H1 (cell line): ENCODE measurements at regions not wholly inside any gene's neighbourhood (a gene's known extent, or its start where the extent isn't known, plus 50 kb on each side); places are given as distances from the start of the nearest gene placed in this dataset.

Experiments
- CHD2 ChIP-seq: IDR thresholded peaks from 2 replicates; pipeline ENCODE4 v1.6.1; 2012; ENCODE audit warnings: low read length, improper control_type of control experiment
- GABPA ChIP-seq: IDR thresholded peaks from 2 replicates; pipeline ENCODE4 v1.6.1; 2011; ENCODE audit warnings: mild to moderate bottlenecking, low read length, moderate library complexity, borderline replicate concordance; ENCODE audit not compliant: insufficient read depth
- TF ChIP-seq, protein P1 (sequence below): IDR thresholded peaks from 2 replicates; pipeline ENCODE4 v1.6.1; 2011; ENCODE audit warnings: low read depth, mild to moderate bottlenecking, low read length; ENCODE audit not compliant: insufficient read depth

DNA sequence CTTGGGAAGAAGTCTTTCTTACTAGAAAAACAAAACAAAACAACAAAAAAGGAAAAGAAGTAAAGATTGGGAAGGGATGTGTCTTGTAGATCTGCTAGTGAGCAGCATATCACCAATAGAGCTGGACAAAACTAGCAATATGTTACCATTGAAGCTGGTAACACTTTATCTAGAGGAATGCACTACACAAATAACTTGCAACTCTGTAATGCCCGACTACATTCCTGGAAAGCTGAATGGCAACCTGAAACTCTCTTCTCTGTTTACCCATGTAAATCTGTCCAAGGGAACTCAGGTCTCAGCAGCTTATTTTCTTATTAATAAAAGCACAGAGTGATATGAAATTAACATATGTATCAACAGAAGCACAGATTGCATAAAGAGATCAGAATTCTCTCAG, 624.4 kb downstream of the KCNH5 start (continued):
- TF ChIP-seq, protein P1, sequence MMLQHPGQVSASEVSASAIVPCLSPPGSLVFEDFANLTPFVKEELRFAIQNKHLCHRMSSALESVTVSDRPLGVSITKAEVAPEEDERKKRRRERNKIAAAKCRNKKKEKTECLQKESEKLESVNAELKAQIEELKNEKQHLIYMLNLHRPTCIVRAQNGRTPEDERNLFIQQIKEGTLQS: no peak
- TF ChIP-seq GABPA (no peak), CHD2 (no peak)
